Activated CD4-positive, CD25-positive, alpha-beta regulatory T cell treated with anti-CD3 and anti-CD28 coated beads, Interleukin-2, amount 50 U/mL, for 72 hours (primary cell): ENCODE measurements at regions not wholly inside any gene's neighbourhood (a gene's known extent, or its start where the extent isn't known, plus 50 kb on each side); places are given as distances from the start of the nearest gene placed in this dataset.
"Not testable (repeated sequence)": the region's sequence is repeated elsewhere in the genome, so short reads cannot be mapped to it uniquely, and the experiment has no call there.

ENCODE experiments used
- DNase-seq: peaks from one replicate; pipeline ENCODE4 v3.0.0; 2021

GRCh38 chr14:30162066-30162465 is 234.4 kb upstream of the PRKD1 start:
- DNase-seq: no peak

DNA sequence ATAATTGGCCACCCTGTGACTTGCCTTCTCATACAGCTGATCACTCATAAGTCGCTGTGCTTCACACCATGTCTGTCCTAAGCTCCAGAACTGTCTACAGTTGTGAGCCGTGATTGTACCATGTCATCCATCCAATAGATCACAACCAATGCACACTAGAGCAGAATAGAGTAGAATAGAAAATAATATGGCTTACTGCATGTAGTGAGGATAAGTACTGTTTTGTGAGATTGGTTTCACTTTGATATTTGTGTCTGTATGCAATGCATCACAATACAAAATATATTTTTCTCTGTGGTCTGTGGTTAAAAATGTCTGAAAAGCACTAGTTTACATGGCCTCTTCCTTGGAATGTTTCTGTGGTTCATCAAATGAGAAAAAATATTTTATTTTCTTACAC is 237.6 kb upstream of the PRKD1 start:
- no peak for DNase-seq

DNA sequence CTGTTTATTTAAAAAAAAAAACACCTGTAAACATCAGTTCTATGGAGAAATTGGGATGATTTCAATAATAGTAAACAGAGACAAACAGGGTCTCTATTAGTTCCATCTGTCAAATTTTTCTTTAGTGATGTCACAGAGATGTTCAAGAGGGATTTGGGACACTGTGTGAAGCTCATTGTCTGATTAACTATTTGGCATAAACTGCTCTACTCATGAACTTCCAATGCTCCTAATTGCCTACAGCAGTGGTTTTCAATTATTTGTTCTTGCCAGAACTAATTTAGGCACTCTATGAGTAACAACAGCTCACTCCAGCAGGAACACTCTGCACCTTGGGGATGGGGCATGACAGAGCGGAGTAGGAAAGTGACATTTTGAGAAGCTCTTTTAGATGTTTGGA is 250.1 kb upstream of the PRKD1 start:
- no peak for DNase-seq

DNA sequence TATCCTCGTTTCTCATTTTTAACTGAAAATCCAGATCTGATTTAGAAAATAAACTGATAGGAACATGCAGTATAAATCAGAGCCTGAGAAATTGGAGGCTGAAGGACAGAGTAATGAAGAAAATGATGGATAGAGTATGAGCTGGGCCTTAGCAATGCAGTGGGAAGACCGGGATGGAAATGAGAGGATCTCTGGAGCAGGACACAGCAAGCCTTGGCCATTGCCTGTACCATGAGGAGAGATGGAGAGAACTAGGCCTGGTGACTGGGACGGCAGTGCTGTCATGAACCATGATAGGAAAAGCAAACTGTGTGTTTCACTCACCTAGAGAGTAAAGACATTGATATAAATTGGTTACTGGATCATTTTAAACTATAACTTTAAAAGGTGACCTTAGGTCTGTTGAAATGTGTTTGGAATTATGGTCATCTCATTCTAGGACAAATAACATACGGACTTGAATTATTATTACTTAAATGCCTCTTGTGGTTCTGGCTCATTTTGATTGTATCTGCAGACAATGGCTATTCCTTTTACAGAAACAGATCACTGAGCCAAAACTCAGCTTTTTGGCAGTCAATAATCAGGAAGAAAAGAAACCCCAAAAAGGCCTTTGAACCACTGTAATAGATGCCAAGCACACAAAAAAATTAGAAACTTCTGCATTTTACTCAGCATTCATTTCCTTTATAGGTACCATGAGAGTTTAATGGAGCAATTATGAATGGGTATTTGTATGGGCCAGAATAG is 251.9 kb upstream of the PRKD1 start:
- DNase-seq: no peak

GRCh38 chr14:30180219-30180618 is 252.6 kb upstream of the PRKD1 start:
- no peak for DNase-seq

DNA sequence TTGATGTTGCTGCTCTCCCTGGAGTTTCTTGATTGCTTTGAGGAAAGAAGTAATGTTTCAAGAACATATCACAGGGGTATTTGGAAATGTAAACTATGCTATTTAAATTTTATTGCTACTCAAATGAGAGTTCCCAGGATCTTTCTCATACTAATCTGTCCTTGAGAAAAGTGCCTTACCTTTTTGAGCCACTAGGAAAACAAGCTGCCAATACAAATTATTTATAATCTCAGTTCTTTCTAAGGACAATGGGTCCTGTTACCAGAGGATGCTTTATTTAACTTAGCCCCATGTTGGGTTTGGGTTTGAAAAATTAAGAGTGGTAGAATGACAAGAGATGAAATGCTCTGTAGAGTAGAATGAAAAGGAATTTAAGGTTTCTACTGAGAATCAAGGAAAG is 258.2 kb upstream of the PRKD1 start:
- DNase-seq: no peak

DNA sequence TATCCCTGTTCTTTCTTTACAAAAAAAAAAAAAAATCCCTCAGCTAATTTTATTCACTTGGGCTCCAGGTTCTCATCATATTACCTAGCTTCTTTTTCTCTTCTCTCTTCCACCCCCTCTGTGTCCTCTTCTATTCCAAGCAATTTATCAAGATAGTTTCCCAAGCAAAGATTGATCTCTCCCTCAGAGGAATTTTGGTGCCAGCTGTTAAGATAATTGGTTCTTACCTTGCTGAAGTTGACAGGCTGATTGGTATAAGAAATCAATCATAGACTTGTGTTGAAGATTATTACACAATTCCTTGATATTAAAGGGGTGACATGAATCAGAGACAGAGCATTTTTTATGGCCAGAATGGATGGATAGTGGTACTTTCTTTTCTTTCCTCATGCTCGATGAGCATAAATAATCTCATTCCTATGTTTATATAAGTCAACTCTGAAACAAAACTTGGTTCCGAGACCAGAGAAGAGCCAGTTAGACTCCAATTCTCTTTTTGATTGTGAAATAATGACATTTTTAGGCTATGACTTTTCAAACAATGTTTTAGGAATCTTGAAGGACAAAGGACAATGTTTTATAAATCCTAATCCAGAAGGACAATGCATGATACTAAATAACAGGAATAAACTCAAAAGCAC is 264.1 kb upstream of the PRKD1 start:
- DNase-seq: no peak

DNA sequence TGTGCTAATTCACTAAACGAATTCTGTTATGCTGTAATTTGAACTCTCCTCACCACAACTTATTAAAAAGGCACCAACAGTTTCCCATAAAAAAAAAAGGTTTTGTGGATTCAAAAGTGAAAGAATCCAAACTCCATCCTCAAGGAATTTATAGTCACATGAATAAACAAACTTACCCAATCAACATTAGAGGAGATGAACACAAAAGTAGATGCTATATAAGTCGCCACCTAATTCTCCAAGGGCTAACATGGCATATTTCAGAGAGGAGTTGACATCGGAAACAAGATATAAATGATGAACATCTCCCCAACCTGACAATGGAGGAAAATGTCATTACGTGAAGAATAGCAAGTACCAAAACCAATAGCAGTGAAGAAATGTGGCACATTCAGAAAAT is 265.5 kb upstream of the PRKD1 start:
- DNase-seq: no peak

- no peak for DNase-seq
Measured at GRCh38 chr14:30193845-30194501, 266.3 kb upstream of the PRKD1 start.

DNA sequence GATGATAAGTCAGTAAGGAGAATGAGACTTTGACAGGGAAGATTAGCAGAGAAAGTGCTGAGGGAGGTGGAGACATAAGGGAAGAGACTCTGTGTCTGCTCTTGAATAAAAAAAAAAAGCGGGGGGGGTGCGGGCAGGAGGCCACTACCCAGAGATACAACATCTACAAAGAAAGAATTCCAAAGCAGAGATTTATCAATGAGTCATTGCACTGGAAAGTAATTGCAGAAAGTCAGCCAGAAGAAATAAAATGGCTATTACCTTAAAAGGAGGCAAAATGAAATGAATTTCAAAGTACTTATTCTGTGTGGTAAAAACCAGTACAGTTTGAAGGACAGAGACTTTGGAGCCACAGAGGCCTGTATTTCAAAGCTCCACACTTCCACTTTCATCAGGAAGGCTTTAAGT is 267.1 kb upstream of the PRKD1 start:
- no peak for DNase-seq

DNA sequence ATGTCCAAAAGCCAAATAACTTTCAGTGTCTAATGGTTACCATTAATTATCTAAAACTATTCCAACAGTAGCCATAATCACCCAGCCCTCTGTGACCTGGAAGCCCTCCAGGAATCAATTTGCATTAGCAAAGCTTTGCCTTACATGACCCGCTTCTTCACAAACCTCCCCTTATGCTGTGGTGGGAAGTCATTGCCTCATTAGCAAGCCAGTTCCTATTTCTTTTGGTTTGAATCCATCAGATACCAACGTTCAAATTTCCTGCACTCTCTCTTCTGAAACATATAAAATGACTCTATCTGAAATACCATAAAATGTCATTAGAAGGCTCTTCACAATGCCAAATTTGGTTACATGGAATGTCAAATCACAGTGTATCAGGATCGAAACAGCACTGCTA is 268.3 kb upstream of the PRKD1 start:
- no peak for DNase-seq

GRCh38 chr14:30196861-30197260 is 269.2 kb upstream of the PRKD1 start:
- DNase-seq: no peak

DNA sequence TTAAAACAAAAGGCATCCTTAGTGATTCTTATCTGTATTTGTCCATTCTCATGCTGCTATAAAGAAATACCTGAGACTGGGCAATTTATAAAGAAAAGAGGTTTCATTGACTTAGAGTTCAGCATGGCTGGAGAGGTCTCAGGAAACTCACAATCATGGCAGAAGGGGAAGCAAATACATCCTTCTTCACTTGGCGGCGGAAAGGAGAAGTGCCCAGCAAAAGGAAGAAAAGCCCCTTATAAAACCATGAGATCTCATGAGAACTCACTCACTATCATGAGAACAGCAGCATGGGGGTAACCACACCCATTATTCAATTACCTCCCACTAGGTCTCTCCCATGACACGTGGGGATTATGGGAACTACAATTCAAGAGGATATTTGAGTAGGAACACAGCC is 271.1 kb upstream of the PRKD1 start:
- DNase-seq: not testable (repeated sequence)

- no peak for DNase-seq
Measured at GRCh38 chr14:30204431-30204980, 276.9 kb upstream of the PRKD1 start.

GRCh38 chr14:30209136-30209535 is 281.5 kb upstream of the PRKD1 start:
- DNase-seq: no peak

DNA sequence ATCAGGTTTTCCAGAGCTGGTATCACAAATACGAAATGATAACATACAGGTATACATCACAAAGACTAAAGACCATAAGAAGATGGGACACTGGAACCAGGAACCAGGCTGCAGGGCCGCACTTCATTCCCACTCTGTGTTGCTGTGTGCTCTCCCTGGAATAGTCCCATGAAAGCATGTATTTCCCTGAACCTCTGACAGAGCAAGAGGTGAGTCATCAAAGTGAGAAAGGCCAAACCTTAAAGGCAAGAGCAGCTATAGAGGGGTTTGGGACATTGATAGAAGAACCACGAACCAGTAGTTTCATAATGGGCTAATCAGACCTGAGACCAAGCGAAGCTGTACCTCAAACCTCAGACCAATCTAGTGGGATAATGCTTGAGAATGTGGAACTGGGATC is 283.0 kb upstream of the PRKD1 start:
- no peak for DNase-seq

- no peak for DNase-seq
Measured at GRCh38 chr14:30211326-30211725, 283.7 kb upstream of the PRKD1 start.

DNA sequence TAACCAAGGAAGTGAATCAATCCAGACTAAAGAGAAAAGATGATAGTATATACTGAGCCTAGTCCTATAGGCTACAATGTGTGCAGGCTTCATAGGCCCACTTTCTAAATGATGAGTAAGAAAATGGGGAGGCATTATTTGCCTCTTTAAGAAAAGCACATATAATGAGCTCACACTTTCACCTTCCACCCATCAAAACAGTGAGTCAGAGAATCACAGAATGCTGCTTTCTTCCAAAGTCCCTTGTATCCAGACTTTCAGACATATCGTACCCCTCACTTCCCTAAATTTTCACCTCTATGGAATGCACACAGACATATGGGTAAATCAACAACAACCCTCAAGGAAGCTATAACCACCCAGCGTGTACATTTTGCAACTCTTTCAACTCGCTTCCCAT is 286.4 kb upstream of the PRKD1 start:
- no peak for DNase-seq

DNA sequence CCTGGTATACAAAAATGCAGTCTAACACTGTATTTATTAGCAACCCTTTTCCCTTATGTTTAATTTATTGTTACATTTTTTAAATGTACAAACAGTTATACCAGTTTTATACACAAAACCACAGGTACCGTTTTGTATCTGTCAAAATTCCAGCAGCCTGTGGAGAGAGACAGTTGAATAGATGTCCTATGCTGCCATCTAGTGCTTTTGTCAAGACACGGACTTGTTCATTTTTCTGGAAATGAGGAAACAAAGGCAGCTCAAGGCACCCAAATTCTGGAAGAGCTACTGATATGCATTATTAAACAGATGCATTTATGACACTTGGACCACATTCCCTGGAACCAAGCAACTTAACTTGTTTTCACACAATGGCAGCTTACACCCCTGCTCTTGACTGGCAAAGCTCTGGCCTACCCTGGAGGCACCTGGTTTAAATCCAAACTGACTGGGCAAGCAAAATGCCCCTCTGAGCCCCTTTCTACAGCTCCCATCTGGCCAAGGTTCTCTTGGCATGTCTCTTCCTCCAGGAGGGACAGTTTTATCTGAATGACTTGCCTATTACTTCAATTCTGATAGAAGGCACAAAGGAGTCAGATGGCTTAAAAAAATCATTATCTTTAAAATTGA is 286.9 kb upstream of the PRKD1 start:
- no peak for DNase-seq

DNA sequence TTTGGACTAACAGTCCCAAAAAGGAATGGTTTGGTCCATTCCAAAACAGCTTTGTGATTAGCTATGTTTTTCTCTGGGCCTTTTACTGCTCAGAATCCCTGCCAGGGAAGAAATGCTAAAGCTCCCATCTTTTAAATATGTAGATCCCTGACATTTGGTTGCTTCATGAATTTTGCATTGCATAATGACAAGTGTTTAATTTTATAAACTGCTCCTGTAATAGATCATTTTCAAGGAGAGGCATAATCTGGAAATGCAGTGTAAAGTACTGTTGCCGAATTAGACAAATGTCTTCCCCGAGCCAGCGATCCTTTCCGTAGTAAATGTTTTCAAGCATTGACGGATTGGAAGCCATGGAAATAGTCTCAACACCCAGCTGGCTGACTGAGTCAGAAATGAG is 291.3 kb upstream of the PRKD1 start:
- DNase-seq: no peak

DNA sequence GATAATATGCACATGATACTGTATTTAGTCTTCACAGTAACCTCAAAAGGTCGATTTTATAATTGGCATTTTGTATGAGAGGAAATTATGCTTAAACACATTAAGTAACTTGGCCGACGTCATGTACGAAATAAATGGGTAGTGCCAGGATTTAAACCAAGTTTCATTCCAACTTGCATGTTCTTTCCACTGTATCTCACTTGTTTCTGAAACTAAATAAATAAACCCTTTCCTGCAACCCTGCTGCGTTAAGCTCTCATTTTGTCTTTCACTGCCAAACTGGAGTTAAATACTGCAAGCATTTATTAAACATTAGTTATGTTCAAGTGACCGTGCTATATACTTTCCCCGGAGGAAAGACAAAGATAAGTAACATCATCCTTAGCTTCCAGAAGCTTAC is 293.9 kb upstream of the PRKD1 start:
- no peak for DNase-seq

DNA sequence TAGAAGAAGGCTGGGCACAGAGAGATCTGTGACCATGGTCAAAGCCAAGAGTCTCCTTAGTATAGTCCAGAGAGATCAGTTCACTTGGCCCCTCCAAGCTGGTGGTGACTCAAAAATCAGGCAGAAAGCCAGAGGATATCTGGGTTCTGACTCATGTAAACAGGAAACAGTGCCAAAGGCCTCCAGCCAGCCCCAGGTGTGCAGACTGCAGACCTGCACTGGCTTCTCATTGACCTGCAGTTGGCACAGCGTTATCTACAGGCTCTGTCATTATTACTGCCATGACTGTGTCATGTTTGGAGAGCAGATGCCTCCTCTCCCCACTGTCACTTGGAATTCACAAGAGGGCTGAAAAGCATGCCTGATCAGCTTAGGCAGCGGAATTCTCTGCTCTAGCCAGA is 295.7 kb upstream of the PRKD1 start:
- DNase-seq: no peak

- no peak for DNase-seq
Measured at GRCh38 chr14:30223966-30224365, 296.3 kb upstream of the PRKD1 start.

DNA sequence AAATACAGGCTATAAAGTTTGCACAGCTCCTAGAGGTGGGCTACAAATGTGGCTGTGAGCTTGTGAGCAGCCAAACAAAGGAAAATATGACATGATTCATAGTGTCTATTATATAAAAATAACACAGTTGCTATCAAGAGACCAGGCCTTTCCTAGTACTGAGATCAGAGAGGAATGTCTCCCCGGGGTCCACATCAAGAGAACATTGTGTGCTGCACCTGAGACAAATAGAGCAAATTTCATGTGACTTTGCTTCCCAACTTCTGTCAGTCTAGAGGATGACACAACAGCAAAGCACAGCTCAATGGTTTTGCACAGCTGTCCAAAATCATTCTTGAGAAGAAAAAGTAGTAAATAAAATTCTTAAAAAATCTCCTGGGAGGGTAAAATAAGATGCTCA is 297.5 kb upstream of the PRKD1 start:
- DNase-seq: no peak
